OCI-LY7 (cell line): ENCODE measurements at regions not wholly inside any gene's neighbourhood (a gene's known extent, or its start where the extent isn't known, plus 50 kb on each side); places are given as distances from the start of the nearest gene placed in this dataset.

ENCODE experiments used
- CTCF ChIP-seq: fragments of 200-600 bp; sonication (generic); conservative IDR thresholded peaks from 2 replicates; pipeline ENCODE4 v1.5.1; 2014; ENCODE audit warnings: mild to moderate bottlenecking, antibody characterized with exemption, low read length, moderate library complexity, mixed read lengths
- EZH2phosphoT487 ChIP-seq: fragments of 200-600 bp; sonication (generic); IDR thresholded peaks from 2 replicates; pipeline ENCODE4 v1.6.1; 2018; ENCODE audit warnings: low read depth, borderline replicate concordance, mild to moderate bottlenecking, mixed run types, antibody characterized with exemption, low read length, moderate library complexity, mixed read lengths

- TF ChIP-seq CTCF (no peak), EZH2phosphoT487 (no peak)
Measured at GRCh38 chr3:96416549-96417255, 397.7 kb upstream of the EPHA6 start.
